Hematopoietic multipotent progenitor cell (in vitro differentiated cells): ENCODE measurements at regions not wholly inside any gene's neighbourhood (a gene's known extent, or its start where the extent isn't known, plus 50 kb on each side); places are given as distances from the start of the nearest gene placed in this dataset.

ENCODE experiments used
- DNase-seq, 3 donors: peaks; one replicate each; pipeline ENCODE4 v3.0.0-alpha.2; 2011 to 2015; ENCODE audit warnings: low read depth in 2 of 3, low spot score in 2 of 3

- no peak for DNase-seq
Measured at GRCh38 chr15:36364377-36364776, 215.0 kb upstream of the CDIN1 start.

GRCh38 chr15:36365963-36366362, 213.5 kb upstream of the CDIN1 start:
- no peak for DNase-seq

- no peak for DNase-seq
Measured at GRCh38 chr15:36370051-36370730, 209.2 kb upstream of the CDIN1 start.

GRCh38 chr15:36370731-36371112, 208.7 kb upstream of the CDIN1 start:
- no peak for DNase-seq

GRCh38 chr15:36371509-36371908, 207.9 kb upstream of the CDIN1 start:
- no peak for DNase-seq

- DNase-seq, result no peak
Measured at GRCh38 chr15:36372968-36373367, 206.5 kb upstream of the CDIN1 start.

GRCh38 chr15:36373550-36373949, 205.9 kb upstream of the CDIN1 start:
- DNase-seq, result no peak

GRCh38 chr15:36389107-36389506, 190.3 kb upstream of the CDIN1 start:
- DNase-seq, result no peak

- no peak for DNase-seq
Measured at GRCh38 chr15:36390491-36390890, 188.9 kb upstream of the CDIN1 start.

GRCh38 chr15:36392676-36393266, 186.7 kb upstream of the CDIN1 start:
- no peak for DNase-seq

GRCh38 chr15:36398212-36398611, 181.2 kb upstream of the CDIN1 start:
- DNase-seq, result no peak

- DNase-seq, result no peak
Measured at GRCh38 chr15:36399276-36399675, 180.2 kb upstream of the CDIN1 start.

GRCh38 chr15:36400936-36401585, 178.4 kb upstream of the CDIN1 start:
- DNase-seq, result no peak

- no peak for DNase-seq
Measured at GRCh38 chr15:36401586-36401966, 177.8 kb upstream of the CDIN1 start.

- DNase-seq, result no peak
Measured at GRCh38 chr15:36403351-36403750, 176.1 kb upstream of the CDIN1 start.

- no peak for DNase-seq
Measured at GRCh38 chr15:36406366-36406765, 173.1 kb upstream of the CDIN1 start.

GRCh38 chr15:36406911-36407310, 172.5 kb upstream of the CDIN1 start:
- DNase-seq, result no peak

- no peak for DNase-seq
Measured at GRCh38 chr15:36407647-36408046, 171.8 kb upstream of the CDIN1 start.

GRCh38 chr15:36409819-36410218, 169.6 kb upstream of the CDIN1 start:
- DNase-seq, result no peak

GRCh38 chr15:36414670-36415069, 164.8 kb upstream of the CDIN1 start:
- DNase-seq, result no peak

GRCh38 chr15:36415643-36416042, 163.8 kb upstream of the CDIN1 start:
- no peak for DNase-seq

GRCh38 chr15:36422631-36423030, 156.8 kb upstream of the CDIN1 start:
- DNase-seq, result no peak
